Aorta (tissue), 5 donors: ENCODE measurements at regions not wholly inside any gene's neighbourhood (a gene's known extent, or its start where the extent isn't known, plus 50 kb on each side); places are given as distances from the start of the nearest gene placed in this dataset.
"Not testable (repeated sequence)": the region's sequence is repeated elsewhere in the genome, so short reads cannot be mapped to it uniquely, and the experiment has no call there.

ENCODE experiments used
- ATAC-seq: fragments of 200-7000 bp; cut with Tn5 transposase; one replicate; pipeline ENCODE4 v1.9.1; 2022; ENCODE audit warnings: moderate library complexity; ENCODE audit not compliant: low FRiP score
- DNase-seq, 2 donors: peaks; one replicate each; pipeline ENCODE4 v3.0.0-alpha.2; 2020
- H3K27ac ChIP-seq, 2 donors: one replicate each; pipeline ENCODE4 v1.5.1; 2013; ENCODE audit warnings: low read length in 2 of 2, mild to moderate bottlenecking in 2 of 2, moderate library complexity in 2 of 2, control low read depth in 1 of 2, inconsistent platforms in 1 of 2, low read depth in 1 of 2
- H3K27me3 ChIP-seq, 2 donors: one replicate each; pipeline ENCODE4 v1.6.1; 2013; ENCODE audit warnings: control low read depth in 1 of 2, low read length in 1 of 2, mild to moderate bottlenecking in 1 of 2, moderate library complexity in 1 of 2; ENCODE audit not compliant: insufficient read depth in 2 of 2, control insufficient read depth in 1 of 2
- H3K36me3 ChIP-seq, 2 donors: one replicate each; pipeline ENCODE4 v1.6.1; 2013; ENCODE audit warnings: control low read depth in 1 of 2, low read length in 1 of 2, mild to moderate bottlenecking in 1 of 2; ENCODE audit not compliant: insufficient read depth in 2 of 2, control insufficient read depth in 1 of 2
- H3K4me1 ChIP-seq, 2 donors: one replicate each; pipeline ENCODE4 v1.6.1; 2013; ENCODE audit warnings: low read length in 2 of 2, control low read depth in 1 of 2, mild to moderate bottlenecking in 1 of 2, moderate library complexity in 1 of 2; ENCODE audit not compliant: insufficient read depth in 2 of 2, control insufficient read depth in 1 of 2
- H3K4me3 ChIP-seq, 2 donors: one replicate each; pipeline ENCODE4 v1.5.1; 2013; ENCODE audit warnings: low read length in 2 of 2, control low read depth in 1 of 2, mild to moderate bottlenecking in 1 of 2
- H3K9me3 ChIP-seq: one replicate; pipeline ENCODE4 v1.6.1; 2013; ENCODE audit warnings: mild to moderate bottlenecking, low read length; ENCODE audit not compliant: control insufficient read depth
- WGBS, 2 donors: extraction: QIAGEN DNeasy Blood & Tissue Kit; methylation state at CpG; one replicate each; pipeline ENCODE4 v1.1.7; 2013; 5-methylcytosine and 5-hydroxymethylcytosine counted together
- intact Hi-C, 2 donors: fragments of 100-400 bp; cut with DNase I; formaldehyde crosslinking; loops; one replicate each; pipeline versions ENCODE4 v1.14.2 to v1.15.0; 2022
- donor health status: healthy with polysubstance abuse.
- donor health status: Bipolar disorder and iron deficiency.
- donor health status: DM: no; HTN: no; CAD: no.
- donor health status: DM: no; HTN: no; CAD: no.
- donor health status: DM: yes; HTN: yes; CAD: no.

DNA sequence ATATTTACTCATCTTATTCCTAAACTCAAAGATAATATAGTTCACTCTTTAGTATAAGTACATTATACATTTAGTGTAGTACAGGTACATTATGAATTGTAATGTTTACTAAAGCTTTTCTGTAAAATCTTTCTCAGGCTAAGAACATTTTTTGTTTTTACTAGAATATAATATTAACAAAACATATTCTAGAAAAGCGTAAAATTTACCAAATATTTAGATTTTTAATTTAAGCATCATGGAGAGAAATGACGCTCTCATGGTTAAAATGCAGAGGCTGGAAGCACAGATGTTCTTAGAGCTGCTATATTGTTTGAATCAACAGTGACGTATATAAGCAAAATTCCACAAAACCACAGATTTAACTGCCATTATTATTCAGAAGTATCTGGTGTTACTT is 54.7 kb upstream of the NBPF15 start:
- H3K27ac ChIP-seq, H3K4me3 ChIP-seq, H3K36me3 ChIP-seq, ATAC-seq, H3K4me1 ChIP-seq, intact Hi-C loops, DNase-seq, H3K9me3 ChIP-seq, H3K27me3 ChIP-seq: not testable (repeated sequence)
- 95 to 100% methylated on average over 2 to 3 of the region's 3 CpGs for WGBS, 2 donors

DNA sequence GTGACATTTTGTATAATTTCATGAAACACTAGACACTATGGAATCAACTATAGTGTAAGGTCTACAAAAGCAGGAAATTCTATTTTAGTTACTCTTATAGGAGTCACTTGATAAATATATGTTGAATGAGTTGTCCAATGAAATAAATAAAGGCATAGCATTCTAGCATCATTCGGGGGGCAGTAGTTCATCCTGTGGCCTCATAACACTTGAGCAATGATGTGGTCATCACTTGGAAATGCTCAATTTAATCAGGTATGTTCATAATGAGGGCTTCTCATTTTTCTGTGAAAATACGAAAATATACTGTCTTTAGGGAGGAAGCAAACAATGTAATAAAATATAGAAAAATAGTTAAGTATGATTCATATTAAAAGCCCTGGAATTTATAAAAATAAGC is 55.4 kb upstream of the NBPF15 start:
- not testable (repeated sequence) for ATAC-seq

DNA sequence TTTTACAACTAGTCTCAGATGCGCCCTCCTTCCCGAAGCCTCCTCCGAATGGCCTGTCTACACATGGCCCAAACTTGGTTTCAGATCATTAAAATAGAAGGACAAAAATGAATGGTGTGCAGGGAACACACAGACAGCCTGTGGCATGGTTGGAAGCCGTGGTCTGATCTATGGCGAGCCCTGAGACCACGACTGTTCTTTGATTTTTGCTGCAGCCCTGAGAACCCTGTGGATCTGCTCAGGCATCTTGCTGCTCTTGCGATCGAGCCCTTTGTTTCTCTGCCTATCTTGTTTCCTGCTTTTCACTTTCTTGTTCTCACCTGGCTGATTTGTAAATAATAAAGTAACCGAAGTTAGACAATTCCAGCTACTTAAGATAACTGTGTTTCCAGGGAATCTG is 57.0 kb upstream of the NBPF15 start:
- H3K4me3 ChIP-seq, H3K27me3 ChIP-seq, H3K36me3 ChIP-seq, H3K4me1 ChIP-seq, H3K27ac ChIP-seq, DNase-seq, H3K9me3 ChIP-seq, intact Hi-C loops, ATAC-seq: not testable (repeated sequence)
- 90 to 94% methylated on average over 8 of the region's 9 CpGs for WGBS, 2 donors

More for the DNA sequence above, 55.4 kb upstream of the NBPF15 start:
- H3K36me3 ChIP-seq, H3K27ac ChIP-seq, intact Hi-C loops, DNase-seq, H3K4me3 ChIP-seq, H3K27me3 ChIP-seq, H3K9me3 ChIP-seq, H3K4me1 ChIP-seq: not testable (repeated sequence)
- WGBS, 2 donors: 90 to 97% methylated on average over 2 of the region's 2 CpGs

DNA sequence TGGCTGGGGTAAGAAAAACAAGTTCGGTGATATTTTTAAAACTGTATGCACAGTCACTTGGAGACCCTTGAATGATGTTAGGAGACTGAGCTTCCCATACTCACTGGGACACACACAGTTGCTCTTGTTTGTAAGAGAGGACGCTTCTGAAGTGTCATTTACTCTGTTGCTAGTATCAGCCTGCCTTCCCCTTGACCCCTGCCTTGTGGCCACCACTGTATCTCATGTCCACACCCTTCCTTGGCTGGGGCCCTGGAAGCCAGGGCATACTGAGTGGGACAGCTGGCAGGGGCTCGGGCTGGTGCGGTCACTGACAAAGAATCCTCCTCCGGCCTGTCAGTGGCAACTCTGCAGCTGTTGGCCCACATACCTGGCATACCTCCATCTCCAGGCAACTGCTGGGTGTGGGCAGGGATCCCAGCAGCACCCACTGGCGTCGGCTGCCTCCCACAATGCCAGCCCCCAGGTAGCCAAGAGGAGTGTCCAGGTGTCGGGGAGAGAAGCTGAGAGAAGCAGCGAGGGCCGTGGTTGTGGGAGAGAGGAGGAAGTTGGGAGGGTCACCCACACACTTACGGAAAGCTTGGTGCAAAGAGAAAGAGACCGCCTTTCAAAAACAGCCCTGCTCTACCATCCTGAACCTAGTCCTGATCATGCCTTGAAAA is 58.2 kb upstream of the NBPF15 start:
- H3K4me3 ChIP-seq, H3K27me3 ChIP-seq: not testable (repeated sequence)
- 30 to 35% methylated on average over 8 to 10 of the region's 12 CpGs for WGBS, 2 donors

DNA sequence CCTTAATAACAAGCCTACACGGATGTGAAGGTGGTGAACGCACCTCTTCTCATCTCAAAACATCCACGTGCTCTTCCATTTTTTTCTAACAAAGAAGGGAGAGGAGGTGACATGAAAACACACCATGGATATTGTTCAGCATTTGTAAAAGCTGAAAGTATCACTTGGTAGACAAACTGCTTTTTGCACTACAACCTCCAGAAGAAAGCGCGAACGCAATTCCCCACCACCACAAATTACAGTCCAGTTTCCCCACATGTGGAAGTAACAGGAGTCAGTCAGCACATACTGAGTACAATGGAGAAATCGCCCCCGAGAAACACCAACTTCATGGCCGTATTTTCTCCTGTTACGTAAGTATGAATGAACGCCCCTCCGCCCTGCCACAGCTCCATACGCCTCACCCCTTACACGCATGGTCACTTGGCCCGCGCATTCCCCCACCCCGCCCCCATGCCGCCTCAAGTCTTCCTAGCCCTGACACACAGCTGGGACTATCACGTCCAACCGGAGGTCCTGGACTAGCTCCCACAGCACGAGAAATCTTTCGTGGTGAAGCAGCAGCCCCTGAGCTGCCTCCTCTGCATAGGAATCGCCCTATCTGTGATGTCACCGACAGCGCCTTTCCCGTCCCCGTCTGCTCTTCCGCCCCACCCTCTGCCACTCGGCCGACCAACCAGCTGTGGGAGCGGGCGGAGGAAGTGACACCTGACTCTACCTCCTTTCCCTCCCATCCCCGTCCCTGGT is 62.4 kb upstream of the NBPF15 start:
- H3K27ac ChIP-seq, H3K36me3 ChIP-seq, H3K4me3 ChIP-seq, intact Hi-C loops, H3K9me3 ChIP-seq, H3K27me3 ChIP-seq, ATAC-seq, H3K4me1 ChIP-seq: not testable (repeated sequence)
- peak in 1 of 2 donors; percentile 55 for DNase-seq
- WGBS, 2 donors: 10 to 13% methylated on average over 20 to 32 of the region's 33 CpGs

More for the DNA sequence above, 58.2 kb upstream of the NBPF15 start:
- intact Hi-C loops, H3K9me3 ChIP-seq, H3K36me3 ChIP-seq, H3K27ac ChIP-seq, H3K4me1 ChIP-seq, DNase-seq, ATAC-seq: not testable (repeated sequence)

DNA sequence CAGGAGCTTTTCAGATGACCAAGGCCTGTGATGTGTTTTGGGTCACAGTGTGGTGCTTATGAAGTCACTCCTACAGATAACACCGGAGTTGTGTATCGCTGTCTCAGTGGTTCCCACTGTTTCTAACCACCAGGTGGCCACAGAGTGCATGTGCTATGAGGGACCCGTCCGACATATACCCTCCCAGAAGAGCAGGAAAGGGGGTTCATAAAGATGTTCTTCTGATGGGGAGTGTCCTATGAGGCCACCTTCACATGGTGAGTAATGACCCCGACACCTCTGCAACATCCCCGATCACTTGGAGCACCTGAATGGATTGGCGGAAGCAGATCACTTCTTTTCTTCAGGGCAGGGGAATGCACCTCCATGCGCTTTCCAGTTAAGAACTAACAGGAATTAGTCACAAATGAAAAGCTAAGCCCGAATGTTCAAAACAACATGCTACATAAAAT is 60.5 kb upstream of the PPIAL4F start:
- intact Hi-C loops, H3K4me1 ChIP-seq, H3K9me3 ChIP-seq, H3K27me3 ChIP-seq, H3K27ac ChIP-seq, H3K36me3 ChIP-seq, H3K4me3 ChIP-seq, DNase-seq: not testable (repeated sequence)
- 28 to 29% methylated on average over 7 to 9 of the region's 9 CpGs for WGBS, 2 donors
- ATAC-seq: peak; percentile 26

DNA sequence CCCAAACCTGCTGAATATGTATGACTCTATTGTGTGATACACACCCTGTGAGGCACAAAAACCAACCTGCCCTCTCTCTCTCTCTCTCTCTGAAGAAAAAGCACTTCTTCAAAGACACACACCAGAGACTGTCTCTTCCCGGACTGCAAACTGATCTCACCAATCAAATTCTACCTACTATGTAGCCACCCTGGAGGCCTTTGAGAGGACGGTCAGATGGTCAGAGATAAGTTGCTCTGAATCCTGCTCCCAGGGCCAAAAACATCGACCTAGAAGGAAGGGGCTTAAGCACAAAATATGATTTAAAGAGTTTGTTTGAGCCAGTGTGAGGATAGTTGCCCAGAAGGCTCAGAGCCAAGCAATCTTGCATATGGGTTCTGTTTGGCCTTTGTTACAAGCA is 59.2 kb upstream of the PPIAL4F start:
- H3K4me3 ChIP-seq, DNase-seq, H3K9me3 ChIP-seq, H3K36me3 ChIP-seq, ATAC-seq, H3K4me1 ChIP-seq, intact Hi-C loops, H3K27me3 ChIP-seq, H3K27ac ChIP-seq: not testable (repeated sequence)
- WGBS, 2 donors: 57 to 59% methylated on average over 3 of the region's 3 CpGs

DNA sequence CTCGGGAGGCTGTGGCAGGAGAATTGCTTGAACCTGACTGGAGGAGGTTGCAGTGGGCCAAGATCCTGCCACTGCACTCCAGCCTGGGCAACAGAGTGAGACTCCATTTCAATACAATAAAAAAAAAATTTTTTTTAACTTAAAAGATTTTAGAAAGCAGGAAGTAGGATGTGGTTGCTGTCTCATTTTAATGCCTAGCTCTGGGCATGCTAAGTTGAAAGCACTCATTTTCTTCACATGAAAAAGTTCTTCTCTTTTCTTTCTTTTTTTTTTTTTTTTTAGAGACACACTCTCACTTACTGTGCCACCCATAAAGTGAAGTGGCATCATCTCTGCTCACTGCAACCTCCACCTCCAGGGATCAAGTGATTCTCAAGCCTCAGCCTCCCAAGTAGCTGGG is 58.4 kb upstream of the PPIAL4F start:
- H3K4me1 ChIP-seq, H3K27me3 ChIP-seq, H3K9me3 ChIP-seq, H3K36me3 ChIP-seq, H3K27ac ChIP-seq, H3K4me3 ChIP-seq, intact Hi-C loops, ATAC-seq, DNase-seq: not testable (repeated sequence)
- 83 to 86% methylated on average over 1 of the region's 1 CpG for WGBS, 2 donors

DNA sequence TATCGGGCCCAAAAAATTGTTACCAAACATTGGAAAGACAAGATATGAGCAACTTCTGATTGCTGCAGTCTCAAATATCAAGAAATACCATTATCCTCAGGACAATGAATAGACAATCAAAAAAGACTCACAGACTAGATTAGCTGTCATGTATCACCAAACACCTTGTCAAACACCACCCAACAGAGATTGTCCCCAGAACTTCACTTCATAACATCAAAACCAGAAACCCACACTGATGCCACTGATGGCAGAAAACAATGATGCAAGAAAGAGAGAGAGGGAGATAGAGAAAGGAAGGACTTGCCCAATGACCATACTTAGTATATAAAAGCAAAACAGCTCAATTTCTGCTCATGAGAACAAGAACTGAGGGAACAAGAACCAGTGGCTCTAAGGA is 56.0 kb upstream of the PPIAL4F start:
- H3K27me3 ChIP-seq, DNase-seq, H3K4me1 ChIP-seq, ATAC-seq, H3K4me3 ChIP-seq, intact Hi-C loops, H3K36me3 ChIP-seq, H3K9me3 ChIP-seq, H3K27ac ChIP-seq: not testable (repeated sequence)
- WGBS, 2 donors: 89 to 91% methylated on average over 1 of the region's 1 CpG
